ENCODE measurements at regions not wholly inside any gene's neighbourhood (a gene's known extent, or its start where the extent isn't known, plus 50 kb on each side); places are given as distances from the start of the nearest gene placed in this dataset.

DNA sequence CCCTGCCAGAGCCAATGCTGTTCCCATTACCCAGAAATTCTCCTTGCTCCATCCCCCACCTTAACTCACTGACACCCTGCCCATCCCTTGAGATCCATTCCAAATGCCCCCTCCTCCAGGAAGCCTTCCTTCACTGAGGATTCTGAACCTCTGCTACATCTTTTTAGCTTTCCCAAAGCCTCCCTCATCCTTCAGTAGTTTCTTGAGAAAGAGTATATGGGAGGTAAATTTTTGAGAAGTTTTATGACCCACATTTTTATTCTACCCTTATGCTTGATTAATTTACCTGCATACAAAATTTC is 93.1 kb downstream of the INHBB start:
- H3K27me3 ChIP-seq = peaks cover 6% of the 10 kb centered on the region
- intact Hi-C loops (cut with DNase I) = no loop called here
- no peak overlapping the region for H3K27ac ChIP-seq
- no peaks in the 10 kb centered on the region for H3K9me3 ChIP-seq
- H3K36me3 ChIP-seq = no peaks in the 10 kb centered on the region
- no peak overlapping the region for H3K4me3 ChIP-seq
- peaks cover 6 to 7% of the 10 kb centered on the region in 2 donors for H3K4me1 ChIP-seq
- TF ChIP-seq, protein P1, sequence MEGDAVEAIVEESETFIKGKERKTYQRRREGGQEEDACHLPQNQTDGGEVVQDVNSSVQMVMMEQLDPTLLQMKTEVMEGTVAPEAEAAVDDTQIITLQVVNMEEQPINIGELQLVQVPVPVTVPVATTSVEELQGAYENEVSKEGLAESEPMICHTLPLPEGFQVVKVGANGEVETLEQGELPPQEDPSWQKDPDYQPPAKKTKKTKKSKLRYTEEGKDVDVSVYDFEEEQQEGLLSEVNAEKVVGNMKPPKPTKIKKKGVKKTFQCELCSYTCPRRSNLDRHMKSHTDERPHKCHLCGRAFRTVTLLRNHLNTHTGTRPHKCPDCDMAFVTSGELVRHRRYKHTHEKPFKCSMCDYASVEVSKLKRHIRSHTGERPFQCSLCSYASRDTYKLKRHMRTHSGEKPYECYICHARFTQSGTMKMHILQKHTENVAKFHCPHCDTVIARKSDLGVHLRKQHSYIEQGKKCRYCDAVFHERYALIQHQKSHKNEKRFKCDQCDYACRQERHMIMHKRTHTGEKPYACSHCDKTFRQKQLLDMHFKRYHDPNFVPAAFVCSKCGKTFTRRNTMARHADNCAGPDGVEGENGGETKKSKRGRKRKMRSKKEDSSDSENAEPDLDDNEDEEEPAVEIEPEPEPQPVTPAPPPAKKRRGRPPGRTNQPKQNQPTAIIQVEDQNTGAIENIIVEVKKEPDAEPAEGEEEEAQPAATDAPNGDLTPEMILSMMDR (IDR thresholded peaks at IDR 0.05) = no peak
- DNase-seq (ENCODE audit: low spot score in 2 of 2) = no peak

DNA sequence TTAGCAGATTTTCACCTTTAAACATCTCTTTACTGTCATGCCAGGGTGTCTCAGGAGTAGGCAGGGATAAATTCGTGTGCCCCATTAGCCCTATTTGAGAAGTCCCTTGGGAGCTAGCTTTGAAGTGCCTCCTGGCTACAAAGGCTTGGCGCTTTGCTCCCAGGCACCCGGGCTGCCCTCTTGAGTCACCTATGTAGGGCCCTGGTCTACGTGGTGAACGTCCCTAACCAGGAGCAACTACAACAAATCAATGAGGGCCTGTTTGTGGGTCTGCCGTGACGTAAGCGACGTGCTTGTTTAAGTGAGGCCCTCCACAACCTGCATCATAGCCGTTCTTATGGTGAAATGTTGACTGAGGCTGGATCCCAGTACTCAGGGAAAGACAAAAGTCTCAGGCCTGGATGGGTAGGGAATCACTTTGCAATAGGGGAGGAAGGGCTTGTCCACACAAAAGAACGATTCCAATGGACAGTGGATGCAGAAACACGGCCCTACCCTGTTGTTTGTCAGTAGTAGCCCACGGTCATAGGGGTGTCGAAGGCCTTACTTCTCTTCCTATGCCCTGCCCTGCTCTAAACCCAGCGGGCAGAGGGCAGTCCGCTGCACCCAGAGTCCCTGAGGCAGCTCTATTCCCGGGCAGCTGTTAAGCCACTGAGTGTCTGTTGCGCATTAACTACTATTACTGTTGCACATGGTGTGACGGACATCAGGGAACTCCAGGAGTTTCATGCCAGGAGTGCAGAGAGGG is 93.9 kb downstream of the INHBB start:
- intact Hi-C loops (cut with DNase I) = loop anchor here (5.0 kb wide), 1 partner anchor 242 kb away; no protein-coding TSS in a partner anchor
- Histone ChIP-seq H3K27me3 (peaks cover 6% of the 10 kb centered on the region), H3K27ac (no peak overlapping the region), H3K4me1 (peaks cover 6 to 7% of the 10 kb centered on the region in 2 donors), H3K4me3 (no peak overlapping the region), H3K36me3 (no peaks in the 10 kb centered on the region), H3K9me3 (no peaks in the 10 kb centered on the region)
- TF ChIP-seq, protein P1 (IDR thresholded peaks at IDR 0.05) = no peak
- no peak for DNase-seq (ENCODE audit: low spot score in 2 of 2)

DNA sequence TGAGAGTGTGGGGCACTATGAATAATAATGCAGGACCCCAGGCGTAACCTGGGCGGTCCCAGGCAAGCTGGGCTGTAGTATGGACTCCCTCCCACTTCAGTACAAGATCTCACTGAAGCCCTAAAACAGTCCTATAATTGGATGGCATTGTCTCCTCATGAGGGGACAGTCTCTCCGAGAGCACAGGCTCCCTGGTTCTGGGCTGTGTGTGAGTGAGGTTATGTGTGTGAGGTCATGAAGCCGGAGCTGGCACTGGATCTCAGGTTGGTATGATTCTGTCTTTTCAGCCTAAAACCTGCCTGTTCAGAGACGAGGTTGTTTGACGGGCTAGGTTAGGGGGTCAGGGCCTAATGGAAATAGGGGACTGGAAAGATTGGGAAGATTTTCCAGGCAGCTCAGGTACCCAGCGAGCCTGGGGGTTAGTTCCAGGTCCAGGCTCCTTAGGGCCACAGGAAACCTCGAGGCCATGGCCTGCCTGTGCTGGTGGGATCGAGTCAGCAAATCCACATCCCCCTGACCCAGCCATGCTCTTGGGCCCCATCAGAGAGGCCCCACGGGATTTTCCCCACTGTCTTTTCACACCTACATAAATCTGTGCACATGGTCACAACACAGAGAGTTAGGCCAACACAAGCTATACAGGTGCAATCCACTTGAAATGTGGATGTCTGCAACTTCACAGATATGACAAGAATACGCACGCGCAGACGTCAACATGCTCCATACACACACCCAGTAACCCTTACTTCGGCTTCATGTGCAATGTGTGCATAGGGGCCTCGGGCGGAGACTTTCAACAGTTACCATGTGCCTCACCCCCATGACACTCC is 94.8 kb downstream of the INHBB start:
- Histone ChIP-seq H3K36me3 (no peaks in the 10 kb centered on the region), H3K27ac (no peak overlapping the region), H3K4me3 (no peak overlapping the region), H3K9me3 (no peaks in the 10 kb centered on the region), H3K27me3 (peaks cover 6% of the 10 kb centered on the region), H3K4me1 (peaks cover 6 to 7% of the 10 kb centered on the region in 2 donors)
- TF ChIP-seq, protein P1 (IDR thresholded peaks at IDR 0.05) = no peak
- DNase-seq (ENCODE audit: low spot score in 2 of 2) = no peak
- intact Hi-C loops (cut with DNase I) = loop anchor here (5.0 kb wide), 1 partner anchor 242 kb away; no protein-coding TSS in a partner anchor

DNA sequence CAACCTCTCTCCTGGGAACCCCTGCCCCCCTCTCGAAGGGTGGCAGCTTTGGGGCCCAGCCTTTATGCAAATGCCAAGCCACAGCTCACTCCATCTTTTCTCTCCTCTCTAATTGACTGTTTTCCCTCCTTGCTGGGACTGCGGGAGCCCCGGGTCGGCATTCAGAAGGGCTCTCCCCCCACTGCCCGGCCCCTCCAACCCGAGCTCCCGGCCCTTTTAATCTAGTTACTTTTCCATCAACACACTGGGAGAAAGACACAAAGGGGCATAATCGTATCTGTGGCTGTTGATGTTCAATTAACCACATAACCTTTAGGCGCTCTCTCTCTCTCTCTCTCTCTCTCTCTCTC is 95.4 kb downstream of the INHBB start:
- H3K9me3 ChIP-seq = no peaks in the 10 kb centered on the region
- H3K4me1 ChIP-seq = peaks cover 6 to 7% of the 10 kb centered on the region in 2 donors
- no peak for DNase-seq (ENCODE audit: low spot score in 2 of 2)
- H3K4me3 ChIP-seq = no peak overlapping the region
- no peaks in the 10 kb centered on the region for H3K36me3 ChIP-seq
- H3K27me3 ChIP-seq = peaks cover 6% of the 10 kb centered on the region
- intact Hi-C loops (cut with DNase I) = loop anchor here (5.0 kb wide), 1 partner anchor 241 kb away; no protein-coding TSS in a partner anchor
- no peak overlapping the region for H3K27ac ChIP-seq
- TF ChIP-seq, protein P1 (IDR thresholded peaks at IDR 0.05) = no peak

DNA sequence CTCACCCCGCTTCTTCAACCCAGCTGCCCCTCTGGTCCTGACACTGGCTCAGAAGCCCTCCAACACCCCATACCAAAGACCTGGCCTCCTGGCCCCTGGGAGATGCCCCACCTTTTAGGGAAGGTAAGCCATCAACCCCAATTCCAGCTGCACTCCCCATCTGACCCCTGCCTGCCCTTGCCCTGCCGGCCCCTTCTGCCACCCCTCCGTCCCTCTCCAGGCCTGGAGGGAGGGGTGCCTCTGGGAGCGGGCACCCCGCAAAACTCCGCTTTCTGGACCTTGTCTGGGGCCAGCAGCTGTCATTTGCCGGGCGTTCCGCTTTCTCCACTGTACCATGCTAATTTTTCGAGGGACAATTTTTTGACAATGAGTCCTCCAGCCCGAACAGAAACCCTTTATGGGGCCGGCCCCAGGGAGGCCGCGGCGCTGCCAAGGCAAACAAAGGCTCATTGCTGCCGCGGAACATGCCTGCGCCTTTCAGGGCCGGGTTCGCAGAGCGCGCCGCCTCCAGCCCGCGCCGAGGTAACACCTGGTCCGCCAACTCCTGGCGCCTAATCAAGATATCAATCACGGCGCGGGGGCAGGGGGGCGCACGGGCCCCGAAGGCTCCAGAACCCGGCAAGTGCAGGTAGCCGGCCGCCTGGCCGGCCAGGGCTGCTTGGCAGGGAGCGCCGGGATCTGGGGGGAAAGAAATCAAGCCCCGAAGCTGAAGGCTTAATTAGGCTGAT is 96.0 kb downstream of the INHBB start:
- Histone ChIP-seq H3K9me3 (no peaks in the 10 kb centered on the region), H3K27me3 (peaks cover 6% of the 10 kb centered on the region), H3K4me3 (peak overlapping the region; percentile 41 to 64), H3K4me1 (peaks cover 6 to 7% of the 10 kb centered on the region in 2 donors), H3K27ac (no peak overlapping the region), H3K36me3 (no peaks in the 10 kb centered on the region)
- peak in 1 of 2 donors; percentile 78 for DNase-seq (ENCODE audit: low spot score in 2 of 2)
- intact Hi-C loops (cut with DNase I) = loop anchor here (2.0 to 5.0 kb wide), 2 partner anchors 29 to 240 kb away; no protein-coding TSS in a partner anchor
- TF ChIP-seq, protein P1 (IDR thresholded peaks at IDR 0.05) = no peak

All from ascending aorta (tissue), 2 donors.